GM19240 (cell line): ENCODE measurements at regions not wholly inside any gene's neighbourhood (a gene's known extent, or its start where the extent isn't known, plus 50 kb on each side); places are given as distances from the start of the nearest gene placed in this dataset.
A peak's percentile ranks its signal among the peaks of the same experiment; 100 is the strongest.

Experiments used
- DNase-seq: peaks from one replicate; pipeline ENCODE4 v3.0.0; 2011; ENCODE audit warnings: low spot score; ENCODE audit not compliant: insufficient read length

DNA sequence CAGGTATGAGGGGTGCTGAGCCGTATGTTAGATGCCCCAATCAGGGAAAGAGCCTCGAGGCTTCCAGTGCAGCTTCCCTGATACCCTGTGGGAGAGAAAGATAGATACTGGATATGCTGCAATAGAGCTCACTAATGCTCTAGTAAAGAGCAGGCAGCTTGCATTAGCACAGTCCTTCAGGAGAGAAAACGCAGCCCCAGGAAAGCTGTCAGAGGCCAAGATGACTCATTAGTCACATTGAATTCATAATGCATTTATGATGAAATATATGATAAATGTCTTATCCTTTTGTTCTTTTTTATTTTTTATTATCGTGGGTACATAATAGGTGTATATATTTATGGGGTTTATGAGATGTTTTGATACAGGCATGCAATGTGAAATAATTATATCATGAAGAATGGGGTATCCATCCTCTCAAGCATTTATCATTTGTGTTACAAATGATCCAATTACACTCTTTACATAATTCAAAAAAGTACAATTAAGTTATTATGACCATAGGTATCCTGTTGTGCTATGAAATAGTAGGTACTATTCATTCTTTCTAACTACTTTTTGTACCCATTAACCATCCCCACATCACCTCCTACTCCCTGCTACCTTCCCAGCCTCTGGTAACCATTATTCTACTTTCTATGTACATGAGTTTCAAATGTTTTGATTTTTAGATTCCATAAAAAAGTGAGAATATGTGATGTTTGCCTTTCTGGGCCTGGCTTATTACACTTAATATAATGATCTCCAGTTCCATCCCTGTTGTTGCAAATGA, 94.5 kb upstream of the TOP3B start:
- no peak for DNase-seq

DNA sequence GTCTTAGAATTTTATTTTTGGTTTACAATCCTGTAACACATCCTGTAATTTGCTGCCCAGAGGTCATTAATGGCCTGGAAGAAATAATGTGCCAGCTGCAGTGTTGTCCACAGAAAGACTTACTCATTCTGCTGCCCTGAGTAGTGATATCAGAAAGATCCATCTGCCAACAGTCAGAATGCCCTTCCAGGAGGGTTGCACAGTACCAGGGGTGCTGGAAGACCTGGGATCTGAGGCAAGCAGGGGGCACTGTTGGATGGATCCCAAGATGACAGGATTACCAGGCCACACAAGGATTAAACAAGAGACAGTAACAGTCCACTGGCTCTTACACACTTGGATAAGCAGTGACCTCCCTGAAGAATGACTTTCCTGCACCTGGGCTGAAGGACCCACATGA, 93.8 kb upstream of the TOP3B start:
- no peak for DNase-seq

DNA sequence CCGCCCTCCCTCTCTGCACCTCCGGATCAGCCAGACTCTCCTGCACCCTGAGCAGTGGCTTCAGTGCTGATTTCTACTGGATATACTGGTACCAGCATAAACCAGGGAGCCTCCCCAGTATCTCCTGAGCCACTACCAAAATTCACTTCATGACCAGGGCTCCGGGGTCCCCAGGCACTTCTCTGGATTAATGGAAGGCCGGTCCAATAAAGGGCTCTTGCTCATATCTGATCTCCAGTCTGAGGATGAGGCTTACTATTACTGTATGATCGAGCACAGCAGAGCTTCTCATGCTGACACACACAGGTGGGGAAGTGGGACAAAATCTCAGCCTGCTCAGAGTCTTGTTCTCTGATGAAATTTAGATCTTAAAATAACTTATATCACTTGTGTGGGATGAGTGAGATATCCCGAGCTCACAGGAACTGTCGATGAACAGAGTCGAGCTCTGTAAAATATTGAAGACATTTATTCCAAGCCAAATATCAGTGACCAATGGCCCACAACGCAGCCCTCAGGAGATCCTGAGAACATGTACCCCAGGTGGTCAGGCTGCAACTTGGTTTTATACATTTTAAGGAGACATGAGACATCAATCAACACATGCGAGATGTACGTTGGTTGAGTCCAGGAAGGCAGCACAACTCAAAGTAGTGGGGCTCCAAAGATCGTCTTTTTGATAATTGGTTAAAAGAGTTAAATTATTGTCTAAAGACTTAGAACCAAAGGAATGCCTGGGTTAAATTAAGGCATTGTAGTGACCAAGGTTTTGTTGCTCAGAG, 93.0 kb upstream of the TOP3B start:
- DNase-seq, result no peak

DNA sequence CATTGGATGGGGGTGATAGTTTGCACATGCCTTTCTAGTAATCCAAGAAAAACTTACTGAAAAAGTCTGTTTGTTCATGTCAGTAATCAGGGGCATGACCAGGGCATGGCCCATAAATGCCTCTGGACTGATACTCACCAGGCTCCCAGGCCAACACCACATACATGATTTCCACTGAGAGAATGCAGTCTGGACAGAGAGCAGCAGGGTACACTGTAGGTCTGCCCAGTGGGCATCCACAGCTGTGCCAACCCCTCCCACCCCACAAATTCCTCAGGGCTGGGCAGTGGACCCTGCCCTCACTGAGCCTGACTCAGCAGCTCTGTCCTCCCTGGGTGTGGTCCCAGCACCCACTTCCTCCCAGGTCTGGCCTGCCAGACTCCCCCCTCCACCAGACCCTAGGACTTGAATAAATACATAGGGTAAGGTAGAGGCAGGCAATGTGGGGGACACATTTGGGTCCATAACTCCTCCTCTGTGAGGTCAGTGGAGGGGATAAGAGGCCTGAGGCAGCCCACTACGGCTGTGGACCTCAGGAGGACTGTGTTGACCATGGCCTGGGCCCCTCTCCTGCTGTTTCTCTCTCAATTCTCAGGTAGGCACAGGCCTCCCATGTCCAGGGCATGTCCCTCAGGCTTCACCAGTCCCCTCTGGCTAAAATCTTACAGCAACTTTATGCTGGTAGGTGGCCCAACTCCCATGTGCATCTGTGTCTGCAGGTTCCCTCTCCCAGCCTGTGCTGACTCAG, 92.2 kb upstream of the TOP3B start:
- DNase-seq, result no peak

DNA sequence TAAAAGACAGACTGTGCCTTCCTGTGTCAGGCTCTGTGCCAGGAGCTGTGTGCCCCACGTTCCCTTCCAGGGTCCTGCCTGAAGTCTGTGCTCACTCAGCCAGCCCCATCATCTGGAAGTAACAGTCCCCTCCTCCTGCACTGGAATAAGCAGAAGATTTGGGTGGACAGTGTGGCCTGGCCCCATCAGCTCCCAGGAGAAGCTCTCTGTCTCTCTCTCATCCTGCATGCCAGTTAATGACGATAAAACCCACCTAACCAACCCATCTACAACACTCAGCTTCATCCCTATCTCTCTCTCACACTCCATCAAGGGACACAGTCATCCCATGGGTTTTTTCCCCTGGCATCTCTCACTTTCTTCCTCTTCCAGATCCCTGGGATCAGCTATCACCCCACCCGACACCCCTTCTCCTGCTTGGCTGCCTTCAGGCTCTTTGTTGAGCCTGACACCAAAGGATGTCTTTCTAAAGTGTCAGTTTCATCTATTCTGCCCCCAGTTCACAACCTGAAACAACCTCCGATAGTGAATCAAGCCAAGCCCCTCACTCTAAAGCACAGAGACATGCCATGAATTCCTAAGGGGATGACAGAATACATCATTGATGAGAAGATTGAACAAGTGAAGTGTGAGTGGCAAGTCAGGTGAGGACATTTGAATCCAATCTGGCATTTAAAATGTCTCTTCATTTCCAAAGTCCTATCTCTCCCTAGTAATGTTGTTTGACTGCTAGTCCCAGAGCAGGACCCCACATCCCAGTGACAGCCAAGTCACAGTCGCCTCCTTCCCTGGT, 91.4 kb upstream of the TOP3B start:
- no peak for DNase-seq

DNA sequence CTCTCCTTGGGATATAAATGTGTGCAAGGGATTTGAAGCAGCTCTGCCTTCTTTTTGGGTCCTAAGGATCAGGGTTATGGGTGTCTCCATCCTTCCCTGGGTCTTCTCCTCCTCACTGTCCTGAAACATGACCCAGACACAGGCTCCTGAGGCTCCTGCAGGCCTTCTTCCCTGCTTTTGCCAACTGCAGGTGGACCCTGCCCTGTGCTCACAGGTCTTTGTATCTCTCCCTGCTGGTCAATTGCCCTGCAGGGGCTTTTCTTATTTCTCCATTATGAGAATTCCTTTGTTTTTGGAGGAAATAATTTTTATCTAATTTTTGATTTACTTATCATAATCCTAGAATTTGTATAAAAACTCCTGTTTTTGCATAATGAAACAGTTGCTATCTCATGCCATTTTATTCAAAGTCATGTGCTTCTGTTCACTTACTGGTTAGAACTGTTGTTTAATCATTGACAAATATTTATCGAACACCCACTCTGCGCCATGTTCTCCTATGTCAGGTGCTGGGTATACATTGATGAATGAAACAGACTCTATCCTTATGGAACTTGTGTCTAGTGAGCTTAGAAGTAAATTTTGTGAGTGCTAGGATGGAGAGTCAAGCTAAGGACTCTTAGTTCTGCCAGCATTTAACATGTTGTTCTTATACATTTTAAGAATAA, 89.7 kb upstream of the TOP3B start:
- no peak for DNase-seq

DNA sequence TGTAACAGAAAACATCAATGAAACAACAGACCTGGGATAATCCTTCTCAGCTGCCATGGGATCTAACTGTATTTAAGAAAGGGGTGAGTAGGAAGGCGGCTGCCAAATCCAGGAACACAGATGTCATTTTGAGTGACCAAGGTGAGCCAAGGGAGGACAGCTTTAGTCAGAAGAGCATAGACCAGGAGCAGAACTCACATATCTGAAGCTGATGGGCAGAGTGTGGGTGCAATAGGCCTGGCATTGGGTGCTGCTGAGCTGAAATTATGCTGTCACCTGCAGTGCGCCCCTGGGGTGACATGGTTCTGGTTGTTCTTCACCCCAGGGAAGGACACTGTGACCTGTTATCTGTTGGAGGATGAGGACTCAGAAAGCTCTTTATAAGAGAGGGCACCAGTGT, 88.9 kb upstream of the TOP3B start:
- DNase-seq, result no peak

DNA sequence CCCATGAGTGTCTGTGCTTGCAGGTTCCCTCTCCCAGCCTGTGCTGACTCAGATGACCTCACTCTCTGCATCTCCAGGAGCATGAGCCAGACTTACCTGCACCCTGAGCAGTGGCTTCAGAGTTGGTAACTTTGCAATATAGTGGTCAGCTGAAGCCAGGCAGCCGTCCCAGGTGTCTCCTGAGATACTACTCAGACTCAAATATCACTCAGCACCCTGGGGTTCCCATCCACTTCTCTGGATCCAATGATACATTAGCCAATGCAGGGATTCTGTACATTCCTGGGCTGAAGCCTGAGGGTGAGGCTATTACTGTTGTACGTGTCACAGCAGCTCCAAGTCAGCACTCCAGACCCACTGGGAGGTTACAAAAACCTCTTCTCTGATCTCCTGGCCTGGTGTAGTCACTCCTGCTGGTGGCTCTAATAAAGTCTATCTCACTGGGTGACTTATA, 87.8 kb upstream of the TOP3B start:
- DNase-seq, result no peak

DNA sequence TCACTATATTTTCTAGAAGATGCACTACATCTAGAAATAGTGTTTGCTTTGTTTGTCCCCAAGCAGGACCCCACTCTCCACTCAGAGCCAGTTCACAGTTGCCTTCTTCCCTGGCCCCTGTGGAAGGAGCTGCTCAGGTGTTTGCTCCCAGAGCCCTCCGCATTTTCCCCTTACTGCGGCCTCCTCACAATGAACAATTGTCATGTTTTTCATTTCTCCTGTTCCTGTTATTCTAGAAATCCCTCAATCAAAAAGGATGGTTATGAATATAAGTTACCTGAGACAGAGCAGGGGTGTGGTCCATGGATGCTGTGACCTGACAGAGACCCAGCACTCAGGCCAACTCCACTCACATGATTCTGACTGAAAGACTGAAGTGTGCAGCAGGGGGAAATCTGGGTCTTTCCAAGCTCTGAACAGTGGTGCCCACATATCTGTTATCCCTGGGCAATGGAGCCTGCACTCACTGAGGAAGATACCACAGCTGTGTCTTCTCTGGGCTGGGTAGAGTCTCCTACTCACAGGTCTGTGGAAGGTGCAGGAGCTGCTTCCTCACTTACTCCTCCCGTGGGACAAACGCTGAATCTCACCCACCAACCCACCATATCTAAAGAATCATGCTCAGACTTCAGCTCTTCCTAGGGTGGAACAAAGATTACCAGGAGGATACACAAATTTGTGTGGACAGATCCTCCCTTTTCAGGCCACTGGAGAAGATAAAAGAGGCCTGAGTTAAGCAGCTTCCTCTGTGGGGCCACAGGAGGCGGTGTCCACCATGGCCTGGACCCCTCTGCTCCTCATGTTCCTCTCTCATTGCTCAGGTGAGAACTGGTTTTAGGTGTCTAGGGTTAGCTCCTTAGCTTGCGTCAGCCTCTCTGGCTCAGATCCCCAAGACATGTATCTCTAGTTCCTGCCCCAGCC, 87.1 kb upstream of the TOP3B start:
- DNase-seq, result no peak

DNA sequence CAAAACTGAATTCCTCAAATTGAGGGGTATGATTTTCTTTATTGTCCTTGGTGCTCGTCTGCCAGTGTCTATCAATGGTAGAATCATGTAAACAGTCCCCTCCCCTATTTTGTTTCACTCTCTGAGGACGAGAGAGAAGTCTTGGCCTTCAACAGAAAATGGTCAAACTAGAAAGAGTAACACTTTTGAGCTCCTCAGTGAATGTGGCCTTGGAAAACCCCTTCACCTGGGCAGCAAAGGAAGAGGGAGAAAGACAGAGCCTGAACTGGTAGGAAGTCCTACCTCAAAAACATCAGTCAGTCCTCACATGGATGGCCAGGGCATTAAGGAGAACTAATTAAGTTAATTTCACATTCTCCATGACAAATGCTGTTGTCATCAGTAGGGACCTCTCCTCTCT, 86.1 kb upstream of the TOP3B start:
- no peak for DNase-seq

DNA sequence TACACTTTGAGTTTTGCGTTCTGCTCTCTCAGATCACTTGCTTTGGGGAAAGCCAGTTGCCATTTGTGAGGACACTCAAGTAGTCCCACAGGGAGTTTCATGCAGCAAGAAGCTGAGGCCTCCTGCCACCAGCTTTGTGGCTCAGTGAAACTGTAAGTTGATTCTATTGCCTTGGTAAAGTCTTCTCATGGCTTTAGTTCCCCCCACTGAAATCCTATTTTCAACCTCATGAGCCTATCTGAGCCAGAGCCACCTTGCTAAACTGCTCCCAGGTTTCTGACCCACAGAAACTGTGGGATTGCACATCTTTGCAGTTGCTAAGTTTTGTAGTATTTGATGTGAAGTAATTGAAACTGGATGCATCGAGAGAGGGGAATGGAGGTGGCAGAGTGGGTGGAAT, 85.4 kb upstream of the TOP3B start:
- DNase-seq, result no peak

DNA sequence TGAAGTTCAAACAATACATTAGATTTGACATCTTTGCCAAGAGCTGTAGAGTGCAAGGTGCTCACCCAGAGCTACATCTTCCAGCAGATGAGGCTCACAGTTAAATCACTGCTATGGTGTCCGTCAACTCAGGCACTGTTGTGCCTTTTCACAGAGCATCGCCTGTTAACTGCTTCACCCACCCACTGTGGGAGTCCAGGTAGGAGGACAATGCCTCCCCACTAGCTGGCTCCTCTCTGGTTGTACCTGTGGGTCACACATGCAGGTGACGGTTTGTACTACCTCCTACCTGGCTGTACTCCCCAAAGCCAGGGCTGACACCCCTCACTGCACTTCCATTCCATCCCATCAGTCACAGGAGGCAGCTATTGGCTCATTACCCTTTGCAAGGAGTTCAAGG, 84.6 kb upstream of the TOP3B start:
- no peak for DNase-seq

DNA sequence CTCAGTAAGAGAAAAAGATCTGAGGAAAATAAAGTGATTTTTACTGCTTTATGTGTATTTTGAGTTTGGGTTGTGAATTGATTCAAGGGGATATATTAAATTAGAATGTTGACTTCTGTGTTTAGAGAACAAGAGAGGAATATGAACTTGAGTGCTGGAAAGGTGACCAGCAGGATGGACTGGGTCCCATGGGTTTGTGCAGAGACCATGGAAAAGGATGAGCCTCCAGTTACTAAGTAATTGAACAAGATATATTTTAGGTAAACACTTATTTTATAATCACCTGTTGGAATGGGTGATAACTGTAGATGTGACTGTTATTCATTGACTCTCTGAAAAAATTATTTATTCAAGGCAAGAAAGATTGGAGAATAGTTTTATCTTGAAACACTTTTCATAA, 82.0 kb upstream of the TOP3B start:
- no peak for DNase-seq

DNA sequence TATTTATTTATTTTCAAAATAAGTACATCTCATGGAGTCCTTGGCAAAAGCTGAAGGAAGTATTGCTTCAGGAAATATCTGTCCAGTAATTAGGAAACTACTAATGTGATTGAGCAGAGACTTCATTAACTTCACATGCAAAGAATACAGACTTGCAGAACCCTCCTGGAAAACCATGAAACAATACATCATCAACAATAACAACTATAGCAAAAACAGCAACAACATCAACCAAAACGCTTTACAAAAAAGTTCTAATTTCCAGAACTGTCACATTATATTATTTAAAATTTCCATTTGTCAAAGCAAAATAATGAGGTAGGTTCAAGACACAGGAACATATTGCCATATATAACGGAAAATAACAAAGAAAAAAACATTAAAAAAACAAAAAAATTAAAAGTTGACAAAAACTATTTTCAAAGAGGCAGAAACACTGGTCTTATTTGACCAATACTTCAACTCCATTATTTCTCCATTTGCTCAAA, 79.8 kb upstream of the TOP3B start:
- no peak for DNase-seq

DNA sequence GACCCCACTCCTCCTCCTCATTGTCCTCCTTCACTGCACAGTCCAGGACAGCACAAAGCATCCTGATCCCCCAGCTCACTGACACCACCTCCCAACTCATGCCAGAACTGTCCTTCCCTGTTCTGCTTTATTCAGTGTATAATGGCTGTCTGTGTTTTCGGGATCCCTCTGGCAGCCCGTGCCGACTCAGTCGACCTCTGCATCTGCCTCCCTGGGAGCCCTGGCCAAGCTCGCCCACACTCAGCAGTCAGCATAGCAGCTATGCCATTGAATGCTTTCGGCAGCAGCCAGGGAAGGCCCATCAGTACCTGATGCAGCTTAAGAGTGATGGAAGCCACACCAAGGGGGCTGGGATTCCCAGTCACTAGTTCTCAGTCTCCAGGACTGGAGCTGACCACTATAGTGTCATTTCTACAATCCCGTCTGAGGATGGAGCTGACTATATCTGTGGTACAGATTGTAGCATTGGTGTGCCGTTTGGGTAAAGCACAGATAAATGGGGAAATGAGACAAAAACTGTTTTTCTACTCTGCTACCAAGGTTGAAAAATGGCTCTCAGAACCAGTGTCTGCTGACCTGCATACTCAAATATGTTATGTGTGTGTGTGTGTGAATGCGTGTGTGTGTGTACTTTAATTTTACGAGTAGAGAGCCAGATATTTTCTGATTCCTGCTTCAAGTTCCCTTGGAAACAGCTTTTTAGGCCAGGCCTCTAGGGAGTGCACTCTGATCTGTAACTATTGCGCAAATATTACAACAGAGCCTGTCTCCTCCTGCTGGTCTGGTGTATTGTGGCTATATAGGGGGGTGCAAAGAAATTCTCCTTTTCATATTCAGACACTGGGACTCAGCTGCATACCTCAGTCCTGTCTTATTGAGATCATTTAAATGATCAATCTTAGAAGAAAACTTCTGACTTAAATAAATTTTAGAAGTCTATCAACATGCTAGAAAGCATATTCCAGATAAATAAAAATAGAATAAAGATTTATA, 78.8 kb upstream of the TOP3B start:
- DNase-seq, result no peak

DNA sequence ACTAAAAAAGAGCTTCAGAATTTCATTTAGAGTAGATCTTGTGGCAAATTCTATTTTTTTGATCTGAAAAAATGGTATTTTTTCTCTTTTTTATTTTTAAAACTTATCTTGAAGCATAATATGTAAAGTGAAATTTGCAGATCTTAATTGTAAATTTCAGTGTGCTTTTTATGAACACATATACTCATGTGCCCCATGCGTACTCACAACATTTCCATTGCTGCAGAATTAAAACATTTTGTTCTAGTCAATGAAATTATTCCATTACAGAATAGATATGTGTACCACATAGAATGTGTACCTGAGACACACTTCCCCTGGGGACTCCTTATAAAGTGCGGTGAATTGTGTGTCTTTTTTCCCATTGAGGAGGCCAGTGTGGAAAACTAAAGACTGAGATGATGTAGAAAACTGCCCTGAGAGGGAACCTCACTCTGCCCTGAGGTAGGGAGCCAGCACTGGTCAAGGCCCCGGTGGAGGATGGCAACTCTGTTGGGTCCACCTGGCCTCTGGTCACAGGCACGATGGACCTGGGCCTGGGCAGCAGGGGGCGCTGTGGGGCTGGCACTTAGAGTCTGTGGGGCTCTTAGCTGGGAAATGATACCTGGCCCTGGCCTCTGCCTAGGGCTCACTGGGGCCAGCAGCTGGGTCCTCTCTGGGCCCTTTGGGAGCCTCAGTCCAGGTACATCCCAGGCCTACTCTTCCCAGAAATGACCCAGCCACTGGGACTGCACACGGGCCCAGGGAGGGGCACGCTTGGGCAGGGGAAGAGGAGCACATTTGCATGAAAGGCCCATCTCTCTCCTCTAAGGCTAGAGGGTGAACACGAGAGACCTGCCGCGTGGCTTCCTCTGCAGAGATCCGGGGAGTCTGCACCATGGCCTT, 77.9 kb upstream of the TOP3B start:
- DNase-seq, result peak; percentile 62

DNA sequence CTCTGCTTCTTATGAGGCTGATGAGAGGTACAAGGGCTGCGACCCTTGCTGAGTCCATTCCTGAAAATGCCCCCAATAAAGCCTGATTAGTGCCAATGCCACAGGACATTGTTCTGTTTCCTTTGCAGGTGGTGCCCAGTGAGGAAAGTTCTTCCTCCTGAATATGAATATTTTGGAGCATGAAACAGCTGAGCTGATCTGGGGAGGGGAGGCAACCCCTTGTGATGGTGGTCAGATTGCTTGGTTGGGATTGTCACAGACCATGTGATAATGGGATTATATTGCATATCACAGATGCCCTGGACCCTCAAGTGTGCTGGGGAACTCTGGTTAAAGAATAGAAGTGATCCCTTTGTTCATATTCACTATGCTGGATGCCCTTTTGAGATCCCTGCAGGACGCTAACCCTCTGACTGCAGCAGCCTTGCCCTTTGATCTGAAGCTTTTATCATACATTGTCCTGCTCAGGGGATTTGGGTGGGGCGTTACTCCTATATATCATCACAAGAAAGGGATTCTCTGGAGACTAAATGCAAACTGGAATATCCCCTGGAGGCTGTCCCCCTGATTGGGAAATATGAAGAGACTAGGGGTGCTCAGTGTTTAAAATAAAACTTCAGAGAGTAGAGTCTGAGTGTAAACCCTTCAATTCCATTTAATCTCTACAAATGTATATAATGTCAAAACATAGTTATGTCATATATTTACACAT, 76.9 kb upstream of the TOP3B start:
- no peak for DNase-seq
